KMS-11 (cell line): ENCODE measurements at regions not wholly inside any gene's neighbourhood (a gene's known extent, or its start where the extent isn't known, plus 50 kb on each side); places are given as distances from the start of the nearest gene placed in this dataset.

Experiments
- H2AFZ ChIP-seq: fragments of 200-600 bp; sonication (generic); 2 replicates; pipeline ENCODE4 v1.6.1; 2016; ENCODE audit warnings: antibody characterized with exemption, mixed run types, low read depth
- H3K27ac ChIP-seq: fragments of 200-600 bp; sonication (generic); 2 replicates; pipeline ENCODE4 v1.6.1; 2016; ENCODE audit warnings: mild to moderate bottlenecking, mixed run types
- H3K27me3 ChIP-seq: fragments of 200-600 bp; sonication (generic); 2 replicates; pipeline ENCODE4 v1.6.1; 2017; ENCODE audit warnings: mild to moderate bottlenecking, low read depth, mixed run types, moderate library complexity; ENCODE audit not compliant: insufficient read depth
- H3K36me3 ChIP-seq: fragments of 200-600 bp; sonication (generic); 2 replicates; pipeline ENCODE4 v1.6.1; 2017; ENCODE audit warnings: mild to moderate bottlenecking, mixed run types; ENCODE audit not compliant: insufficient read depth
- H3K4me1 ChIP-seq: fragments of 200-600 bp; sonication (generic); 2 replicates; pipeline ENCODE4 v1.6.1; 2016; ENCODE audit warnings: mild to moderate bottlenecking, low read depth, mixed run types; ENCODE audit not compliant: poor library complexity, severe bottlenecking
- H3K4me2 ChIP-seq: fragments of 200-600 bp; sonication (generic); 2 replicates; pipeline ENCODE4 v1.7.0; 2016; ENCODE audit warnings: mild to moderate bottlenecking, mixed run types
- H3K4me3 ChIP-seq: fragments of 200-600 bp; sonication (generic); IDR thresholded peaks from 2 replicates; pipeline ENCODE4 v1.6.1; 2017; ENCODE audit warnings: low read depth, low read length, mixed read lengths; ENCODE audit not compliant: insufficient read depth
- H3K79me2 ChIP-seq: fragments of 200-600 bp; sonication (generic); 2 replicates; pipeline ENCODE4 v1.6.1; 2016; ENCODE audit warnings: low read depth, mixed run types; ENCODE audit not compliant: insufficient read depth
- H3K9ac ChIP-seq: fragments of 200-600 bp; sonication (generic); 2 replicates; pipeline ENCODE4 v1.6.1; 2016; ENCODE audit warnings: mild to moderate bottlenecking, mixed run types
- H4K20me1 ChIP-seq: fragments of 200-600 bp; sonication (generic); 2 replicates; pipeline ENCODE4 v1.6.1; 2016; ENCODE audit warnings: mild to moderate bottlenecking, mixed run types; ENCODE audit not compliant: insufficient read depth
- TF ChIP-seq, protein P1 (sequence below): fragments of 200-600 bp; sonication (generic); conservative IDR thresholded peaks from 2 replicates; pipeline ENCODE4 v1.6.1; 2017; ENCODE audit warnings: low read depth, mild to moderate bottlenecking, antibody characterized with exemption, low read length, moderate library complexity, mixed read lengths

DNA sequence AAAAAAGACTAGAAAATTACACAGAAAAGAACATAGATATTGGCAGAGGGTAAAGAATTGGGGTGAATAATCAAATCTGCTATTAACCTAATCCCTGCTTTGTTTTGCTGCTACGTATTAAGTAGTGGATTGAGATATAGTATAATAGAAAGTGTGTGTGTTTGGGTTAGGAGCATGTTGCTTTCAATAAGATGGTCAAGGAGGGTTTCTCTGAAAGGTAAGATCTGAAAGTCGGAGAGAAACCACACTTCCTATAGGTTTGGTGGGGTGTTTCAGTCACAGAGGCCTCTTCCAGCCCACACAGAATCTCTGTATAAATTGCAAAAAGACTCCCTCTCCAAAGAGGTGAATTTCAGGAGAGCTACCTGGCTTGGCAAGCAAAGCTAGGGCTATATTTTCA, 345.7 kb upstream of the SATB1 start:
- Histone ChIP-seq H4K20me1 (no peaks in the 10 kb centered on the region), H3K27me3 (no peaks in the 10 kb centered on the region), H3K27ac (no peak overlapping the region), H3K4me2 (no peak overlapping the region), H3K36me3 (no peaks in the 10 kb centered on the region), H3K79me2 (no peaks in the 10 kb centered on the region), H3K9ac (no peak overlapping the region), H3K4me1 (no peaks in the 10 kb centered on the region), H2AFZ (no peak overlapping the region), H3K4me3 (no peak overlapping the region)
- TF ChIP-seq, protein P1, sequence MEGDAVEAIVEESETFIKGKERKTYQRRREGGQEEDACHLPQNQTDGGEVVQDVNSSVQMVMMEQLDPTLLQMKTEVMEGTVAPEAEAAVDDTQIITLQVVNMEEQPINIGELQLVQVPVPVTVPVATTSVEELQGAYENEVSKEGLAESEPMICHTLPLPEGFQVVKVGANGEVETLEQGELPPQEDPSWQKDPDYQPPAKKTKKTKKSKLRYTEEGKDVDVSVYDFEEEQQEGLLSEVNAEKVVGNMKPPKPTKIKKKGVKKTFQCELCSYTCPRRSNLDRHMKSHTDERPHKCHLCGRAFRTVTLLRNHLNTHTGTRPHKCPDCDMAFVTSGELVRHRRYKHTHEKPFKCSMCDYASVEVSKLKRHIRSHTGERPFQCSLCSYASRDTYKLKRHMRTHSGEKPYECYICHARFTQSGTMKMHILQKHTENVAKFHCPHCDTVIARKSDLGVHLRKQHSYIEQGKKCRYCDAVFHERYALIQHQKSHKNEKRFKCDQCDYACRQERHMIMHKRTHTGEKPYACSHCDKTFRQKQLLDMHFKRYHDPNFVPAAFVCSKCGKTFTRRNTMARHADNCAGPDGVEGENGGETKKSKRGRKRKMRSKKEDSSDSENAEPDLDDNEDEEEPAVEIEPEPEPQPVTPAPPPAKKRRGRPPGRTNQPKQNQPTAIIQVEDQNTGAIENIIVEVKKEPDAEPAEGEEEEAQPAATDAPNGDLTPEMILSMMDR: no peak

DNA sequence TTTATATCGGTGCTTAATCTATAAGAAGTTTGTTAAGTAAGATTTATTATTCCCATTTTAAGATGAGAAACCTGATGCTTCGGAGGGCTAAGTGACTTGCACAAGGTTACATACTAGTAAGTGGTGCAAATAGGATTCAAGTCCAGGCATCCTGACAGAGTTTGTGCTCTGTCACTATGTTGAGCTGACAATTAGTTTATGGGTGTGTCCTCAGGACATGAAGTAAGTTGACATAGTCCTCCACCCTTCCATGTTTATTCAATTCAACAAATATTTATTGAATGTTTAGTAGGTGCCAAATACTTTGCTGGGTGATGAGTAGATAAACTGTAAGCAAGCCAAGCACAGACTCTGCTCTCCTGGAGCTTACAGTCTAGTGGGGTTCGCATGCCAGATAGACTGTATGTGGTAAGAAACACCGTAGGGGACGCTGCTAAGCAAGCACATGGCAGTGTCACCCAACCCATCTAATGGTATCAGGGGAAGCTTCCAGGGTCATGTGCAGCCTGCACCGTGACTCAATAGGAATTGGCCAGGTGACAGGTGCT, 342.7 kb upstream of the SATB1 start:
- Histone ChIP-seq H3K4me3 (no peak overlapping the region), H3K9ac (no peak overlapping the region), H3K4me2 (no peak overlapping the region), H3K36me3 (no peaks in the 10 kb centered on the region), H3K27me3 (no peaks in the 10 kb centered on the region), H3K27ac (no peak overlapping the region), H3K79me2 (no peaks in the 10 kb centered on the region), H2AFZ (no peak overlapping the region), H3K4me1 (no peaks in the 10 kb centered on the region), H4K20me1 (no peaks in the 10 kb centered on the region)
- TF ChIP-seq, protein P1: no peak

DNA sequence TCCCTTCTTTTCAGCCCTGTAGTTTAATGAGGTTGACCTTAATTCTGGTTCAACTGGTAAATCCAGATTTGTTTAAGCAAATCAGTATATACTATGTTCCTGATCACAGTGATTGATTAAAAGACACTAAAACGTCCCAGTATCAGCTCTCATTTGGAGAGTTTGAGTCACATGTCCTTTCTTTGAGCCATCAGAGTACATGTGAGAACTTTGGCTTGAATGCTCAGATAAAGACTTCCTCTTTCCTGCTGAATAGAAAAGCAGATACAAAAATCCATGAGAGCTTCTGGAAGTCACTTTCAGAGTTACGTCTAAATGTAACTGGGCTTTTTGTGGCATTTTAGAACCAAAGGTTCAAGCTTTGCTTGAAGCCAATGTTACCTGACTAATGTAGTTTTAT, 341.8 kb upstream of the SATB1 start:
- H3K79me2 ChIP-seq: no peaks in the 10 kb centered on the region
- peaks cover 2% of the 10 kb centered on the region for H3K4me1 ChIP-seq
- H3K27me3 ChIP-seq: no peaks in the 10 kb centered on the region
- H3K4me3 ChIP-seq: no peak overlapping the region
- no peak overlapping the region for H2AFZ ChIP-seq
- no peaks in the 10 kb centered on the region for H3K36me3 ChIP-seq
- no peak overlapping the region for H3K9ac ChIP-seq
- H3K27ac ChIP-seq: no peak overlapping the region
- H4K20me1 ChIP-seq: no peaks in the 10 kb centered on the region
- H3K4me2 ChIP-seq: no peak overlapping the region
- TF ChIP-seq, protein P1: no peak

DNA sequence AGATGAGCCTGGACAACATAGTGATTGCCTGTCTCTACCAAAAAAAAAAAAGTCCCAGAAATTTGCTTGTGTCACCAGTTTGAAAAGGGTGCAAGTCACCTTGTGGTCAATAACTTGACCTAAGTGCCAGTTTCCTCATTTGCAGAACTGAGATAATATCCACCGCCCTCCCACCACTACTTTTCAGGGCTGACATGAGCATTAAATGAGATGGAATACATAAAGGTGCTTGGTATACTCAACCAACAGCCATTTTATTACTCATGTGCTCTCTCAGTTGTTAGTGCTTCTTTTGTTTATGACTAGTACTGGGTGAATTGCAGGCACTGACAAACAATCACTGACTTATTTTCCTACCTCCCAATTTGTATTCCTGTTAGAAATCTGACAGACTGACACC, 340.5 kb upstream of the SATB1 start:
- H3K27ac ChIP-seq: no peak overlapping the region
- H3K27me3 ChIP-seq: no peaks in the 10 kb centered on the region
- H3K36me3 ChIP-seq: no peaks in the 10 kb centered on the region
- H3K4me3 ChIP-seq: no peak overlapping the region
- no peak overlapping the region for H3K4me2 ChIP-seq
- peaks cover 14% of the 10 kb centered on the region for H3K4me1 ChIP-seq
- H4K20me1 ChIP-seq: no peaks in the 10 kb centered on the region
- H3K79me2 ChIP-seq: no peaks in the 10 kb centered on the region
- H3K9ac ChIP-seq: no peak overlapping the region
- H2AFZ ChIP-seq: no peak overlapping the region
- TF ChIP-seq, protein P1: no peak
